ENCODE measurements at regions not wholly inside any gene's neighbourhood (a gene's known extent, or its start where the extent isn't known, plus 50 kb on each side); places are given as distances from the start of the nearest gene placed in this dataset.
"Not testable (repeated sequence)": the region's sequence is repeated elsewhere in the genome, so short reads cannot be mapped to it uniquely, and the experiment has no call there.

- Histone ChIP-seq H2AFZ (ENCODE audit: low read length) (no peak overlapping the region), H3K4me2 (ENCODE audit: insufficient read depth, low read length) (no peak overlapping the region), H3K36me3 (ENCODE audit: insufficient read depth, low read length) (no peaks in the 10 kb centered on the region), H3K79me2 (ENCODE audit: insufficient read depth, low read length) (no peaks in the 10 kb centered on the region), H3K9me3 (ENCODE audit: low read depth, low read length) (peaks cover 2% of the 10 kb centered on the region), H3K27ac (ENCODE audit: low read depth, low read length) (no peak overlapping the region), H3K4me3 (ENCODE audit: insufficient read depth, low read length) (no peak overlapping the region), H3K27me3 (ENCODE audit: insufficient read depth, low read length) (no peaks in the 10 kb centered on the region), H4K20me1 (ENCODE audit: insufficient read depth, low read length) (no peaks in the 10 kb centered on the region), H3K4me1 (ENCODE audit: insufficient read depth, low read length) (no peaks in the 10 kb centered on the region)
- TF ChIP-seq, protein P1, sequence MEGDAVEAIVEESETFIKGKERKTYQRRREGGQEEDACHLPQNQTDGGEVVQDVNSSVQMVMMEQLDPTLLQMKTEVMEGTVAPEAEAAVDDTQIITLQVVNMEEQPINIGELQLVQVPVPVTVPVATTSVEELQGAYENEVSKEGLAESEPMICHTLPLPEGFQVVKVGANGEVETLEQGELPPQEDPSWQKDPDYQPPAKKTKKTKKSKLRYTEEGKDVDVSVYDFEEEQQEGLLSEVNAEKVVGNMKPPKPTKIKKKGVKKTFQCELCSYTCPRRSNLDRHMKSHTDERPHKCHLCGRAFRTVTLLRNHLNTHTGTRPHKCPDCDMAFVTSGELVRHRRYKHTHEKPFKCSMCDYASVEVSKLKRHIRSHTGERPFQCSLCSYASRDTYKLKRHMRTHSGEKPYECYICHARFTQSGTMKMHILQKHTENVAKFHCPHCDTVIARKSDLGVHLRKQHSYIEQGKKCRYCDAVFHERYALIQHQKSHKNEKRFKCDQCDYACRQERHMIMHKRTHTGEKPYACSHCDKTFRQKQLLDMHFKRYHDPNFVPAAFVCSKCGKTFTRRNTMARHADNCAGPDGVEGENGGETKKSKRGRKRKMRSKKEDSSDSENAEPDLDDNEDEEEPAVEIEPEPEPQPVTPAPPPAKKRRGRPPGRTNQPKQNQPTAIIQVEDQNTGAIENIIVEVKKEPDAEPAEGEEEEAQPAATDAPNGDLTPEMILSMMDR (IDR thresholded peaks at IDR 0.05; ENCODE audit: extremely low read depth, low read depth, low read length), result no peak
- no peak for DNase-seq (ENCODE audit: insufficient read length, low spot score, missing footprints)
These were observed 290.7 kb upstream of the MIR17HG start for GRCh38 chr13:91056746-91057145.

DNA sequence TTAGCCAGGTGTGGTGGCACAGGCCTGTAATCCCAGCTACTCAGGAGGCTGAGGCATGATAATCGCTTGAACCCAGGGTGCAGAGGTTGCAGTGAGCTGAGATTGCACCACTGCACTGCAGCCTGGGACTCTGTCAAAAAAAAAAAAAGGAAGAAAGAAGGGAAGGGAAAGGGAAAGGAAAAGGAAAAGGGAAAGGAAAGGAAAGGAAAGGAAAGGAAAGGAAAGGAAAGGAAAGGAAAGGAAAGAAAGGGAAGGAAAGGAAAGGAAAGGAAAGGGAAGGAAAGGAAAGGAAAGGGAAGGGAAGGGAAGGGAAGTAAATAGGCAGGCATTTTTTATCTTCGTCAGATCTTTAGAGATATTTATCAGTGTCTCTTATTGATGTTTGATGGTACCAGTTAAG, 290.0 kb upstream of the MIR17HG start:
- not testable (repeated sequence) for H3K79me2 ChIP-seq (ENCODE audit: insufficient read depth, low read length); H3K9me3 ChIP-seq (ENCODE audit: low read depth, low read length); H4K20me1 ChIP-seq (ENCODE audit: insufficient read depth, low read length); H3K27ac ChIP-seq (ENCODE audit: low read depth, low read length); H3K4me2 ChIP-seq (ENCODE audit: insufficient read depth, low read length); H3K4me3 ChIP-seq (ENCODE audit: insufficient read depth, low read length); H2AFZ ChIP-seq (ENCODE audit: low read length); DNase-seq (ENCODE audit: insufficient read length, low spot score, missing footprints); H3K4me1 ChIP-seq (ENCODE audit: insufficient read depth, low read length); H3K27me3 ChIP-seq (ENCODE audit: insufficient read depth, low read length); H3K36me3 ChIP-seq (ENCODE audit: insufficient read depth, low read length)

- H3K79me2 ChIP-seq (ENCODE audit: insufficient read depth, low read length), result no peaks in the 10 kb centered on the region
- no peaks in the 10 kb centered on the region for H3K27me3 ChIP-seq (ENCODE audit: insufficient read depth, low read length)
- H2AFZ ChIP-seq (ENCODE audit: low read length), result no peak overlapping the region
- DNase-seq (ENCODE audit: insufficient read length, low spot score, missing footprints), result no peak
- no peak overlapping the region for H3K4me3 ChIP-seq (ENCODE audit: insufficient read depth, low read length)
- peaks cover 2% of the 10 kb centered on the region for H3K9me3 ChIP-seq (ENCODE audit: low read depth, low read length)
- no peak overlapping the region for H3K27ac ChIP-seq (ENCODE audit: low read depth, low read length)
- TF ChIP-seq, protein P1 (IDR thresholded peaks at IDR 0.05; ENCODE audit: extremely low read depth, low read depth, low read length), result no peak
- H3K4me1 ChIP-seq (ENCODE audit: insufficient read depth, low read length), result no peaks in the 10 kb centered on the region
- no peaks in the 10 kb centered on the region for H4K20me1 ChIP-seq (ENCODE audit: insufficient read depth, low read length)
- H3K4me2 ChIP-seq (ENCODE audit: insufficient read depth, low read length), result no peak overlapping the region
- no peaks in the 10 kb centered on the region for H3K36me3 ChIP-seq (ENCODE audit: insufficient read depth, low read length)
These were observed 289.4 kb upstream of the MIR17HG start for GRCh38 chr13:91058066-91058465.

DNA sequence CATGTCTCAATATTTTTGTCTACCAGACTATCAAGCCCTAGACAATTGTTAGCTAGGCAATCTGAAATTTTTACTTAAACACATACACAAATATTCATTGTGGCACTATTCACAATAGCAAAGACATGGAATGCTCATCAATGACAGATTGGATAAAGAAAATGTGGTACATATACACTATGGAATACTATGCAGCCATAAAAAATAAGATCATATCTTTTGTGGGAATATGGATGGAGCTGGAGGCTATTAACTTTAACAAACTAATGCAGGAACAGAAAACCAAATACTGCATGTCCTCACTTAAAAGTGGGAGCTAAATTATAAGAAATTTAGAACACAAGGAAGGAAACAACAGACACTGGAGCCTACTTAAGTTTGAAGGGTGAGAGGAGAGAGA, 288.6 kb upstream of the MIR17HG start:
- no peak overlapping the region for H3K4me3 ChIP-seq (ENCODE audit: insufficient read depth, low read length)
- TF ChIP-seq, protein P1 (IDR thresholded peaks at IDR 0.05; ENCODE audit: extremely low read depth, low read depth, low read length), result no peak
- no peaks in the 10 kb centered on the region for H4K20me1 ChIP-seq (ENCODE audit: insufficient read depth, low read length)
- no peak overlapping the region for H2AFZ ChIP-seq (ENCODE audit: low read length)
- H3K27me3 ChIP-seq (ENCODE audit: insufficient read depth, low read length), result no peaks in the 10 kb centered on the region
- H3K9me3 ChIP-seq (ENCODE audit: low read depth, low read length), result peaks cover 2% of the 10 kb centered on the region
- H3K4me2 ChIP-seq (ENCODE audit: insufficient read depth, low read length), result no peak overlapping the region
- no peaks in the 10 kb centered on the region for H3K79me2 ChIP-seq (ENCODE audit: insufficient read depth, low read length)
- no peaks in the 10 kb centered on the region for H3K4me1 ChIP-seq (ENCODE audit: insufficient read depth, low read length)
- DNase-seq (ENCODE audit: insufficient read length, low spot score, missing footprints), result no peak
- no peaks in the 10 kb centered on the region for H3K36me3 ChIP-seq (ENCODE audit: insufficient read depth, low read length)
- no peak overlapping the region for H3K27ac ChIP-seq (ENCODE audit: low read depth, low read length)

All from osteoblast (primary cell).